HT-29 (cell line): ENCODE measurements at regions not wholly inside any gene's neighbourhood (a gene's known extent, or its start where the extent isn't known, plus 50 kb on each side); places are given as distances from the start of the nearest gene placed in this dataset.

Experiments used
- DNase-seq: peaks from one replicate; pipeline ENCODE4 v3.0.0-alpha.2; 2015; ENCODE audit warnings: low spot score

GRCh38 chr3:180341516-180341915 lies 260.4 kb upstream of the TTC14 start:
- DNase-seq, result no peak

- DNase-seq, result no peak
Measured at GRCh38 chr3:180351601-180352000, 250.4 kb upstream of the TTC14 start.

- no peak for DNase-seq
Measured at GRCh38 chr3:180352261-180352660, 249.7 kb upstream of the TTC14 start.

- DNase-seq, result no peak
Measured at GRCh38 chr3:180354214-180354613, 247.7 kb upstream of the TTC14 start.

- no peak for DNase-seq
Measured at GRCh38 chr3:180358179-180358578, 243.8 kb upstream of the TTC14 start.

GRCh38 chr3:180359061-180359952 lies 242.7 kb upstream of the TTC14 start:
- DNase-seq, result no peak

GRCh38 chr3:180359953-180360279 lies 242.0 kb upstream of the TTC14 start:
- no peak for DNase-seq

GRCh38 chr3:180362081-180362480 lies 239.9 kb upstream of the TTC14 start:
- DNase-seq, result no peak

GRCh38 chr3:180375831-180376230 lies 226.1 kb upstream of the TTC14 start:
- DNase-seq, result no peak

GRCh38 chr3:180378496-180378895 lies 223.5 kb upstream of the TTC14 start:
- DNase-seq, result no peak

- no peak for DNase-seq
Measured at GRCh38 chr3:180382638-180383180, 219.3 kb upstream of the TTC14 start.

- DNase-seq, result no peak
Measured at GRCh38 chr3:180383332-180384020, 218.5 kb upstream of the TTC14 start.

GRCh38 chr3:180390313-180390712 lies 211.7 kb upstream of the TTC14 start:
- DNase-seq, result no peak

- no peak for DNase-seq
Measured at GRCh38 chr3:180391001-180391400, 211.0 kb upstream of the TTC14 start.

- DNase-seq, result no peak
Measured at GRCh38 chr3:180401226-180401625, 200.7 kb upstream of the TTC14 start.

GRCh38 chr3:180402471-180403073 lies 199.4 kb upstream of the TTC14 start:
- DNase-seq, result no peak

GRCh38 chr3:180403156-180403555 lies 198.8 kb upstream of the TTC14 start:
- no peak for DNase-seq

- no peak for DNase-seq
Measured at GRCh38 chr3:180408654-180409053, 193.3 kb upstream of the TTC14 start.

- DNase-seq, result no peak
Measured at GRCh38 chr3:180409170-180409569, 192.8 kb upstream of the TTC14 start.

GRCh38 chr3:180409883-180410282 lies 192.1 kb upstream of the TTC14 start:
- DNase-seq, result no peak

- DNase-seq, result no peak
Measured at GRCh38 chr3:180414157-180414556, 187.8 kb upstream of the TTC14 start.

GRCh38 chr3:180416111-180416594 lies 185.8 kb upstream of the TTC14 start:
- no peak for DNase-seq
